ENCODE measurements at regions not wholly inside any gene's neighbourhood (a gene's known extent, or its start where the extent isn't known, plus 50 kb on each side); places are given as distances from the start of the nearest gene placed in this dataset.
A peak's percentile ranks its signal among the peaks of the same experiment; 100 is the strongest.
"Not testable (repeated sequence)": the region's sequence is repeated elsewhere in the genome, so short reads cannot be mapped to it uniquely, and the experiment has no call there.

- not testable (repeated sequence) for DNase-seq
Observed at GRCh38 chr17:16869531-16870252, 102.2 kb downstream of the TNFRSF13B start.

GRCh38 chr17:16868616-16869015 is 103.3 kb downstream of the TNFRSF13B start:
- DNase-seq, result not testable (repeated sequence)

GRCh38 chr17:16867545-16867944 is 104.4 kb downstream of the TNFRSF13B start:
- peak; percentile 1 to 49 for DNase-seq

GRCh38 chr17:16866841-16867240 is 105.1 kb downstream of the TNFRSF13B start:
- not testable (repeated sequence) for DNase-seq

GRCh38 chr17:16866436-16866835 is 105.5 kb downstream of the TNFRSF13B start:
- DNase-seq, result no peak

- DNase-seq, result not testable (repeated sequence)
Observed at GRCh38 chr17:16865704-16866103, 106.2 kb downstream of the TNFRSF13B start.

- not testable (repeated sequence) for DNase-seq
Observed at GRCh38 chr17:16865077-16865613, 106.8 kb downstream of the TNFRSF13B start.

- not testable (repeated sequence) for DNase-seq
Observed at GRCh38 chr17:16864462-16865076, 107.3 kb downstream of the TNFRSF13B start.

GRCh38 chr17:16861152-16861551 is 110.8 kb downstream of the TNFRSF13B start:
- not testable (repeated sequence) for DNase-seq

- DNase-seq, result not testable (repeated sequence)
Observed at GRCh38 chr17:16860467-16860866, 111.5 kb downstream of the TNFRSF13B start.

GRCh38 chr17:16859515-16859914 is 112.4 kb downstream of the TNFRSF13B start:
- DNase-seq, result not testable (repeated sequence)

- not testable (repeated sequence) for DNase-seq
Observed at GRCh38 chr17:16857746-16858145, 114.2 kb downstream of the TNFRSF13B start.

GRCh38 chr17:16856846-16857245 is 115.1 kb downstream of the TNFRSF13B start:
- DNase-seq, result not testable (repeated sequence)

GRCh38 chr17:16856171-16856570 is 115.7 kb downstream of the TNFRSF13B start:
- not testable (repeated sequence) for DNase-seq

GRCh38 chr17:16854636-16855035 is 117.3 kb downstream of the TNFRSF13B start:
- not testable (repeated sequence) for DNase-seq

- no peak for DNase-seq
Observed at GRCh38 chr17:16853661-16854320, 118.1 kb downstream of the TNFRSF13B start.

- DNase-seq, result not testable (repeated sequence)
Observed at GRCh38 chr17:16849861-16850260, 122.1 kb downstream of the TNFRSF13B start.

- DNase-seq, result not testable (repeated sequence)
Observed at GRCh38 chr17:16848997-16849396, 122.9 kb downstream of the TNFRSF13B start.

GRCh38 chr17:16845098-16845497 is 126.8 kb downstream of the TNFRSF13B start:
- not testable (repeated sequence) for DNase-seq

- DNase-seq, result not testable (repeated sequence)
Observed at GRCh38 chr17:16844669-16845068, 127.2 kb downstream of the TNFRSF13B start.

- not testable (repeated sequence) for DNase-seq
Observed at GRCh38 chr17:16843511-16843910, 128.4 kb downstream of the TNFRSF13B start.

GRCh38 chr17:16842346-16842745 is 129.6 kb downstream of the TNFRSF13B start:
- not testable (repeated sequence) for DNase-seq

GRCh38 chr17:16841896-16842295 is 130.0 kb downstream of the TNFRSF13B start:
- not testable (repeated sequence) for DNase-seq
